Gastrocnemius medialis (tissue), 4 donors: ENCODE measurements at regions not wholly inside any gene's neighbourhood (a gene's known extent, or its start where the extent isn't known, plus 50 kb on each side); places are given as distances from the start of the nearest gene placed in this dataset.

Source experiments
- POLR2A ChIP-seq, 2 donors: fragments of 450-650 bp; IDR thresholded peaks; one replicate each; pipeline ENCODE4 v1.6.1; 2017; ENCODE audit warnings: antibody characterized with exemption in 2 of 2, mild to moderate bottlenecking in 2 of 2, moderate library complexity in 2 of 2
- TF ChIP-seq, protein P1 (sequence below), 5 experiments: fragments of 450-650 bp in 3 of 5; fragments of 200-600 bp in 2 of 5; sonication (generic) in 2 of 5; IDR thresholded peaks in 4 of 5; conservative IDR thresholded peaks in 1 of 5; 1 replicate in 4 of 5; 2 replicates in 1 of 5; pipeline ENCODE4 v1.5.1; 2016 to 2019; ENCODE audit warnings: antibody characterized with exemption in 5 of 5, mild to moderate bottlenecking in 3 of 5, moderate library complexity in 3 of 5

DNA sequence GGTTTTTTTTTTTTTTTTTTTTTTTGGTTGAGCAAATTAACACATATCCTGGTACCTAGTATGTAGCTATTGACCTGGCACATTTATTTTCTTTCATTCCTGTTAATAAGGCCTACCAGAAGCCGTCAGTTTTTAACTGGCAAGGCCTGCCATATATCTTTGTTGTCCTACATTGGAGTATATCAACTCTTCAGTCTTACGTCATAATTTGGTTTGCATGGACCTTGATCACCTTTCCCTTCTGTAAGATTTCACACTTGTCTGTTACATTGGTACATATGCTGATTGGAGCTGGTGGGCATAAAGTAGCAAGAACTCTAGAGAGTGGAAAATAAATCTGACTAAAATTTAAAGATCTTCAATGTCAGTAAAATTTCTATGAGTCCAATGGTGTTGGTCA lies 1658.0 kb downstream of the C4orf33 start:
- TF ChIP-seq, protein P1, sequence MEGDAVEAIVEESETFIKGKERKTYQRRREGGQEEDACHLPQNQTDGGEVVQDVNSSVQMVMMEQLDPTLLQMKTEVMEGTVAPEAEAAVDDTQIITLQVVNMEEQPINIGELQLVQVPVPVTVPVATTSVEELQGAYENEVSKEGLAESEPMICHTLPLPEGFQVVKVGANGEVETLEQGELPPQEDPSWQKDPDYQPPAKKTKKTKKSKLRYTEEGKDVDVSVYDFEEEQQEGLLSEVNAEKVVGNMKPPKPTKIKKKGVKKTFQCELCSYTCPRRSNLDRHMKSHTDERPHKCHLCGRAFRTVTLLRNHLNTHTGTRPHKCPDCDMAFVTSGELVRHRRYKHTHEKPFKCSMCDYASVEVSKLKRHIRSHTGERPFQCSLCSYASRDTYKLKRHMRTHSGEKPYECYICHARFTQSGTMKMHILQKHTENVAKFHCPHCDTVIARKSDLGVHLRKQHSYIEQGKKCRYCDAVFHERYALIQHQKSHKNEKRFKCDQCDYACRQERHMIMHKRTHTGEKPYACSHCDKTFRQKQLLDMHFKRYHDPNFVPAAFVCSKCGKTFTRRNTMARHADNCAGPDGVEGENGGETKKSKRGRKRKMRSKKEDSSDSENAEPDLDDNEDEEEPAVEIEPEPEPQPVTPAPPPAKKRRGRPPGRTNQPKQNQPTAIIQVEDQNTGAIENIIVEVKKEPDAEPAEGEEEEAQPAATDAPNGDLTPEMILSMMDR (IDR thresholded peaks at IDR 0.05 in 4 of 5, conservative IDR thresholded peaks at IDR 0.05 in 1 of 5) = no peak
- no peak for TF ChIP-seq POLR2A (IDR thresholded peaks at IDR 0.05)
